ENCODE measurements at regions not wholly inside any gene's neighbourhood (a gene's known extent, or its start where the extent isn't known, plus 50 kb on each side); places are given as distances from the start of the nearest gene placed in this dataset.

GRCh38 chr1:157291083-157291482 lies 152.9 kb upstream of the ETV3 start:
- TF ChIP-seq, protein P1, sequence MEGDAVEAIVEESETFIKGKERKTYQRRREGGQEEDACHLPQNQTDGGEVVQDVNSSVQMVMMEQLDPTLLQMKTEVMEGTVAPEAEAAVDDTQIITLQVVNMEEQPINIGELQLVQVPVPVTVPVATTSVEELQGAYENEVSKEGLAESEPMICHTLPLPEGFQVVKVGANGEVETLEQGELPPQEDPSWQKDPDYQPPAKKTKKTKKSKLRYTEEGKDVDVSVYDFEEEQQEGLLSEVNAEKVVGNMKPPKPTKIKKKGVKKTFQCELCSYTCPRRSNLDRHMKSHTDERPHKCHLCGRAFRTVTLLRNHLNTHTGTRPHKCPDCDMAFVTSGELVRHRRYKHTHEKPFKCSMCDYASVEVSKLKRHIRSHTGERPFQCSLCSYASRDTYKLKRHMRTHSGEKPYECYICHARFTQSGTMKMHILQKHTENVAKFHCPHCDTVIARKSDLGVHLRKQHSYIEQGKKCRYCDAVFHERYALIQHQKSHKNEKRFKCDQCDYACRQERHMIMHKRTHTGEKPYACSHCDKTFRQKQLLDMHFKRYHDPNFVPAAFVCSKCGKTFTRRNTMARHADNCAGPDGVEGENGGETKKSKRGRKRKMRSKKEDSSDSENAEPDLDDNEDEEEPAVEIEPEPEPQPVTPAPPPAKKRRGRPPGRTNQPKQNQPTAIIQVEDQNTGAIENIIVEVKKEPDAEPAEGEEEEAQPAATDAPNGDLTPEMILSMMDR (conservative IDR thresholded peaks at IDR 0.05; ENCODE audit: low read depth): no peak
- POLR2A ChIA-PET (ENCODE audit: low non-redundant PET): no interaction called here
- CTCF ChIA-PET: interaction anchor here (0.6 to 1.2 kb wide), 2 partner anchors 99 to 105 kb away, joined by 3 to 4 read pairs; no protein-coding TSS in a partner anchor
- DNase-seq (ENCODE audit: low spot score): no peak
- no peak overlapping the region for H3K27ac ChIP-seq

GRCh38 chr1:157289424-157290105 lies 151.4 kb upstream of the ETV3 start:
- CTCF ChIA-PET: interaction anchor here (0.6 to 0.7 kb wide), 3 partner anchors 12 to 808 kb away, joined by 3 to 4 read pairs (median 3); no protein-coding TSS in a partner anchor
- POLR2A ChIA-PET (ENCODE audit: low non-redundant PET): no interaction called here
- DNase-seq (ENCODE audit: low spot score): no peak
- no peak overlapping the region for H3K27ac ChIP-seq
- TF ChIP-seq, protein P1 (conservative IDR thresholded peaks at IDR 0.05; ENCODE audit: low read depth): no peak

GRCh38 chr1:157288996-157289395 lies 150.8 kb upstream of the ETV3 start:
- ChIA-PET CTCF (interaction anchor here (0.7 kb wide), 1 partner anchor 236 kb away, joined by 3 read pairs; no protein-coding TSS in a partner anchor), POLR2A (ENCODE audit: low non-redundant PET) (no interaction called here)
- no peak overlapping the region for H3K27ac ChIP-seq
- TF ChIP-seq, protein P1 (conservative IDR thresholded peaks at IDR 0.05; ENCODE audit: low read depth): no peak
- no peak for DNase-seq (ENCODE audit: low spot score)

- H3K27ac ChIP-seq: no peak overlapping the region
- POLR2A ChIA-PET (ENCODE audit: low non-redundant PET): no interaction called here
- DNase-seq (ENCODE audit: low spot score): no peak
- CTCF ChIA-PET: no interaction called here
- TF ChIP-seq, protein P1 (conservative IDR thresholded peaks at IDR 0.05; ENCODE audit: low read depth): no peak
Measured at GRCh38 chr1:157288492-157288891, 150.3 kb upstream of the ETV3 start.

DNA sequence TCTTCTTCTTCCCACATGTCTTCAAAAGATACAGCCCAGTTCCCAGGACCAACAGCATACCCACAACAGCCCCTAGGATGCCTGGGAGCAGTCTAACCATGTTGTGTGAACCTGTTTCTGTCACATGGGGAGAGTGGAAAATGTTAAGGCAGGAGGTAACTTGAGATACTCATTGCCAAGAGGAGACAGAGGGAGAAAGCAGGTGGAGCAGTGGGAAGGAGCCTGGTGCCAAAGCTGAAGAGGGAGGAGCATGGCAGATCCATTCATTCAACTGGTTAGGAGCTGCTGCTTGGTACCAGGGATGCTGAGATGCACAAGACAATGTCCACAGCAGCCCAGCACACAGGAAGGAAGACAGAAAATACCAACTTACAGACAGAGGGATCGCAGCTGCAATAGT lies 149.8 kb upstream of the ETV3 start:
- TF ChIP-seq, protein P1 (conservative IDR thresholded peaks at IDR 0.05; ENCODE audit: low read depth): no peak
- CTCF ChIA-PET: no interaction called here
- no peak overlapping the region for H3K27ac ChIP-seq
- no peak for DNase-seq (ENCODE audit: low spot score)
- POLR2A ChIA-PET (ENCODE audit: low non-redundant PET): no interaction called here

DNA sequence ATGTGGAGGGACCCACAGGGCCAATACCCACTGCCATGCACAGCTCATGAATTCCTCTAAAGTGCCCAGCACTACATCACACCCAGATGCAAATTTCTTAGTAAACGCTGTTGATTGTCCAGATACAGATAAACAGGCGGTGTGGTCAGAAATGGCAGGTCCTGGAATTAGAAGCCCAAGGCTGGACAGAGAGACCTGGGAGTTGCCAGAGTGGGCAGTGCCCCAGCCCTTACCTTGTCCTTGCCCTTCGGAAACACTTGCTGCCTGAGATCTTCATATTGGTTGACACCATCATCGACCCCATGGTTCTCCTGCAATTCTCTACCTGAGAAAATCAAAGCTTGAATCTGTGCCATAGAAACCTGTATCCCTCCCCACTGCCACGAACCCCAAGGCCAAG lies 149.3 kb upstream of the ETV3 start:
- no peak overlapping the region for H3K27ac ChIP-seq
- CTCF ChIA-PET: no interaction called here
- POLR2A ChIA-PET (ENCODE audit: low non-redundant PET): no interaction called here
- TF ChIP-seq, protein P1 (conservative IDR thresholded peaks at IDR 0.05; ENCODE audit: low read depth): no peak
- DNase-seq (ENCODE audit: low spot score): no peak

All from RWPE1 (cell line).